NOMO-1 (cell line): ENCODE measurements at regions not wholly inside any gene's neighbourhood (a gene's known extent, or its start where the extent isn't known, plus 50 kb on each side); places are given as distances from the start of the nearest gene placed in this dataset.
"Not testable (repeated sequence)": the region's sequence is repeated elsewhere in the genome, so short reads cannot be mapped to it uniquely, and the experiment has no call there.

Experiments
- DNase-seq, 2 experiments: peaks; one replicate each; lab custom pipeline; 2025; ENCODE audit not compliant: unreplicated experiment in 2 of 2; lab: John Stamatoyannopoulos, UW

- no peak for DNase-seq
These were observed 144.9 kb upstream of the FER start for GRCh38 chr5:108602830-108603229.

GRCh38 chr5:108590799-108591198 lies 156.9 kb upstream of the FER start:
- no peak for DNase-seq

GRCh38 chr5:108588323-108588722 lies 159.4 kb upstream of the FER start:
- DNase-seq = no peak

- DNase-seq = no peak
These were observed 159.9 kb upstream of the FER start for GRCh38 chr5:108587821-108588220.

- DNase-seq = no peak
These were observed 166.7 kb upstream of the FER start for GRCh38 chr5:108581026-108581425.

GRCh38 chr5:108579236-108579635 lies 168.5 kb upstream of the FER start:
- DNase-seq = no peak

GRCh38 chr5:108578791-108579190 lies 168.9 kb upstream of the FER start:
- DNase-seq = no peak

GRCh38 chr5:108567429-108567828 lies 180.3 kb upstream of the FER start:
- no peak for DNase-seq

- no peak for DNase-seq
These were observed 182.5 kb upstream of the FBXL17 start for GRCh38 chr5:108564441-108564840.

GRCh38 chr5:108562205-108562454 lies 180.2 kb upstream of the FBXL17 start:
- DNase-seq = no peak

GRCh38 chr5:108561416-108562204 lies 179.7 kb upstream of the FBXL17 start:
- DNase-seq = no peak

- DNase-seq = no peak
These were observed 178.7 kb upstream of the FBXL17 start for GRCh38 chr5:108560581-108560980.

GRCh38 chr5:108560166-108560565 lies 178.3 kb upstream of the FBXL17 start:
- DNase-seq = no peak

- not testable (repeated sequence) for DNase-seq
These were observed 176.9 kb upstream of the FBXL17 start for GRCh38 chr5:108558840-108559239.

GRCh38 chr5:108558142-108558541 lies 176.2 kb upstream of the FBXL17 start:
- DNase-seq = not testable (repeated sequence)

GRCh38 chr5:108557686-108558085 lies 175.8 kb upstream of the FBXL17 start:
- DNase-seq = no peak

- no peak for DNase-seq
These were observed 174.7 kb upstream of the FBXL17 start for GRCh38 chr5:108556441-108557145.

GRCh38 chr5:108548684-108549596 lies 167.0 kb upstream of the FBXL17 start:
- DNase-seq = no peak

- DNase-seq = no peak
These were observed 165.0 kb upstream of the FBXL17 start for GRCh38 chr5:108546939-108547338.

GRCh38 chr5:108545301-108545700 lies 163.4 kb upstream of the FBXL17 start:
- no peak for DNase-seq

- no peak for DNase-seq
These were observed 161.6 kb upstream of the FBXL17 start for GRCh38 chr5:108543486-108543885.
